IMR-90 (cell line): ENCODE measurements at regions not wholly inside any gene's neighbourhood (a gene's known extent, or its start where the extent isn't known, plus 50 kb on each side); places are given as distances from the start of the nearest gene placed in this dataset.

Experiments used
- ATAC-seq: fragments of 200-7000 bp; cut with Tn5 transposase; 2 replicates; pipeline ENCODE4 v1.9.1; 2020; ENCODE audit warnings: low read depth, mild to moderate bottlenecking, moderate library complexity
- BruUV-seq: library from RNA; stranded (reverse); fragments of 400-500 nt; replicated peaks from 2 replicates; lab custom pipeline; 2021; lab: Mats Ljungman, UMichigan
- CTCF ChIA-PET: fragments of 300-600 bp; formaldehyde crosslinking; extraction: SDS; loops from one replicate; lab custom pipeline; 2021; ENCODE audit warnings: antibody characterized with exemption; lab: Yijun Ruan, JAX
- POLR2A ChIA-PET: fragments of 300-600 bp; sonication (Branson Sonifier 250); formaldehyde crosslinking; loops from one replicate; lab custom pipeline; 2022; ENCODE audit warnings: antibody characterized with exemption; ENCODE audit not compliant: unreplicated experiment; lab: Charles Lee
- DNase-seq: peaks from one replicate; pipeline ENCODE4 v3.0.0; 2013
- H2AFZ ChIP-seq: replicated peaks from 2 replicates; pipeline ENCODE3; 2013; ENCODE audit warnings: low read length, mild to moderate bottlenecking; ENCODE audit not compliant: poor library complexity
- H2AK5ac ChIP-seq: 2 replicates; pipeline ENCODE4 v1.6.1; 2013; ENCODE audit warnings: low read depth, low read length, inconsistent platforms
- H2AK9ac ChIP-seq: replicated peaks from 2 replicates; pipeline ENCODE3; 2013; ENCODE audit warnings: mild to moderate bottlenecking, low read depth, low read length, moderate library complexity; ENCODE audit not compliant: poor library complexity
- H2BK120ac ChIP-seq: 2 replicates; pipeline ENCODE4 v1.6.1; 2013; ENCODE audit warnings: low read depth, low read length, inconsistent platforms
- H2BK15ac ChIP-seq: 3 replicates; pipeline ENCODE4 v1.6.1; 2013; ENCODE audit warnings: low read depth, low read length, inconsistent platforms
- H2BK20ac ChIP-seq: 2 replicates; pipeline ENCODE4 v1.6.1; 2013; ENCODE audit warnings: low read depth, mild to moderate bottlenecking, inconsistent platforms, low read length, moderate library complexity
- H2BK5ac ChIP-seq: 2 replicates; pipeline ENCODE4 v1.6.1; 2013; ENCODE audit warnings: mild to moderate bottlenecking, low read depth, low read length, inconsistent platforms; ENCODE audit not compliant: poor library complexity, severe bottlenecking
- H3K14ac ChIP-seq: replicated peaks from 2 replicates; pipeline ENCODE4 v1.6.1; 2013; ENCODE audit warnings: low read depth, low read length, inconsistent platforms
- H3K18ac ChIP-seq: 2 replicates; pipeline ENCODE4 v1.6.1; 2013; ENCODE audit warnings: low read depth, low read length, control low read depth
- H3K23ac ChIP-seq: 2 replicates; pipeline ENCODE4 v1.6.1; 2013; ENCODE audit warnings: low read depth, low read length, inconsistent platforms
- H3K27ac ChIP-seq: 2 replicates; pipeline ENCODE4 v1.5.1; 2013; ENCODE audit warnings: mild to moderate bottlenecking, control low read depth, low read length; ENCODE audit not compliant: insufficient read depth
- H3K27me3 ChIP-seq: 2 replicates; pipeline ENCODE4 v1.6.1; 2013; ENCODE audit warnings: low read length; ENCODE audit not compliant: control insufficient read depth, insufficient read depth
- H3K36me3 ChIP-seq: 2 replicates; pipeline ENCODE4 v1.6.1; 2013; ENCODE audit warnings: low read length, mixed read lengths; ENCODE audit not compliant: control insufficient read depth, insufficient read depth
- H3K4ac ChIP-seq: 2 replicates; pipeline ENCODE4 v1.6.1; 2013; ENCODE audit warnings: low read depth, low read length, inconsistent platforms
- H3K4me1 ChIP-seq: 2 replicates; pipeline ENCODE4 v1.6.1; 2013; ENCODE audit warnings: low read length, mixed read lengths; ENCODE audit not compliant: control insufficient read depth, insufficient read depth
- H3K4me2 ChIP-seq: 2 replicates; pipeline ENCODE4 v1.6.1; 2013; ENCODE audit warnings: low read depth, mild to moderate bottlenecking, control low read depth, low read length, moderate library complexity
- H3K4me3 ChIP-seq: 2 replicates; pipeline ENCODE4 v1.5.1; 2013; ENCODE audit warnings: low read depth, mild to moderate bottlenecking, control low read depth, low read length, moderate library complexity; ENCODE audit not compliant: insufficient read depth
- H3K56ac ChIP-seq: 2 replicates; pipeline ENCODE4 v1.6.1; 2013; ENCODE audit warnings: low read length, inconsistent platforms; ENCODE audit not compliant: insufficient read depth; ENCODE audit errors: extremely low read depth
- H3K79me1 ChIP-seq, 2 experiments: 2 replicates each; pipeline ENCODE4 v1.6.1; 2013; ENCODE audit warnings: low read length in 2 of 2, inconsistent platforms in 1 of 2, low read depth in 1 of 2
- H3K9ac ChIP-seq: 2 replicates; pipeline ENCODE4 v1.6.1; 2013; ENCODE audit warnings: low read depth, low read length, control low read depth
- H3K9me1 ChIP-seq: 2 replicates; pipeline ENCODE4 v1.6.1; 2013; ENCODE audit warnings: low read length, inconsistent platforms; ENCODE audit not compliant: insufficient read depth
- H3K9me3 ChIP-seq: 2 replicates; pipeline ENCODE4 v1.6.1; 2013; ENCODE audit warnings: low read length; ENCODE audit not compliant: control insufficient read depth, insufficient read depth
- H4K20me1 ChIP-seq: 2 replicates; pipeline ENCODE4 v1.6.1; 2013; ENCODE audit warnings: low read length, inconsistent platforms; ENCODE audit not compliant: insufficient read depth
- H4K5ac ChIP-seq: 2 replicates; pipeline ENCODE4 v1.6.1; 2013; ENCODE audit warnings: mild to moderate bottlenecking, low read depth, low read length, control low read depth
- H4K8ac ChIP-seq, 2 experiments: 2 replicates each; pipeline ENCODE4 v1.6.1; 2013; ENCODE audit warnings: low read depth in 2 of 2, low read length in 2 of 2, control low read depth in 1 of 2, inconsistent platforms in 1 of 2
- H4K91ac ChIP-seq: 2 replicates; pipeline ENCODE4 v1.6.1; 2013; ENCODE audit warnings: low read depth, low read length, inconsistent platforms; ENCODE audit not compliant: insufficient read depth
- BHLHE40 ChIP-seq: fragments of 150-350 bp; IDR thresholded peaks from 2 replicates; pipeline ENCODE4 v1.6.1; 2016; ENCODE audit warnings: mild to moderate bottlenecking, low read depth, low read length
- FOS ChIP-seq: fragments of 150-350 bp; IDR thresholded peaks from 2 replicates; pipeline ENCODE4 v1.6.1; 2016; ENCODE audit warnings: low read depth, low read length
- RAD21 ChIP-seq: IDR thresholded peaks from 2 replicates; pipeline ENCODE4 v1.6.1; 2012; ENCODE audit warnings: low read length, improper control_type of control experiment
- WGBS, 2 experiments: methylation state at CpG; one replicate each; pipeline versions ENCODE4 v1.1.5 to v1.1.7; 2013; ENCODE audit warnings: missing lambda C conversion rate in 2 of 2; ENCODE audit not compliant: insufficient read length in 1 of 2; ENCODE audit errors: extremely low coverage in 2 of 2; 5-methylcytosine and 5-hydroxymethylcytosine counted together
- dilution Hi-C: fragments of 300-500 bp; cut with HindIII; formaldehyde crosslinking; loops from one replicate; pipeline ENCODE4 v1.14.3; 2018; ENCODE audit warnings: low sequenced_read_pairs; ENCODE audit not compliant: unreplicated experiment
- in situ Hi-C: fragments of 300-500 bp; cut with MboI; formaldehyde crosslinking; loops from 3 replicates; pipeline ENCODE4 v1.14.3; 2019; ENCODE audit warnings: low sequenced_read_pairs, inconsistent platforms, mixed read lengths
- intact Hi-C: fragments of 100-400 bp; cut with micrococcal nuclease; formaldehyde crosslinking; loops from 2 replicates; pipeline ENCODE4 v1.10.0; 2022

DNA sequence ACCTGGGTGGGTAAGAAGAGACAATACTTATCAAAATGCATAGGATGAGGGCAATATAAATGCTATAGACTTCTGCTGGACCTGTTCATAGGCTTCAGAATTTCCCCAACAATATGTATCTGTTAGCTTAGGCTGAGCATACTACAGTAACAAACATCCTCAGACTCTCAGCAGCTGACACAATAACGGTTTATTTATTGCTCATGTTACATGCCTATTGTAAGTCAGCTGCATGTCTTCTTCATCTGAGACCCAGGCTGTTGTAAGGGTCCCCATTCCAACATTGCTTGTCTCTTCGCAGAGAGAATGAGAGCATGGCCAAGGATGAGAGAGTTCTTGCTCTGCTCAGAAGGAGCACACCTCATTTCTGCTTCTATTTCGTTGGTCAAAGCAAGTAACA is 150.7 kb downstream of the TMEM200C start:
- CTCF ChIA-PET = no interaction called here
- Histone ChIP-seq H3K56ac (no peak overlapping the region), H2AFZ (no peak overlapping the region), H3K18ac (no peak overlapping the region), H2BK20ac (no peak overlapping the region), H3K4me1 (no peaks in the 10 kb centered on the region), H4K20me1 (no peaks in the 10 kb centered on the region), H3K14ac (no peak overlapping the region), H4K91ac (no peak overlapping the region), H3K27ac (no peak overlapping the region), H3K9me1 (no peaks in the 10 kb centered on the region), H2AK5ac (no peak overlapping the region), H3K27me3 (no peaks in the 10 kb centered on the region), H4K5ac (no peak overlapping the region), H4K8ac (no peak overlapping the region), H3K9me3 (no peaks in the 10 kb centered on the region), H2AK9ac (no peak overlapping the region), H3K36me3 (no peaks in the 10 kb centered on the region), H2BK120ac (no peak overlapping the region), H2BK5ac (no peak overlapping the region), H3K4ac (no peak overlapping the region), H3K9ac (no peak overlapping the region), H2BK15ac (no peak overlapping the region), H3K4me3 (no peak overlapping the region), H3K79me1 (no peaks in the 10 kb centered on the region), H3K23ac (no peak overlapping the region), H3K4me2 (no peak overlapping the region)
- WGBS, 2 experiments = 13% methylated on average over 1 of the region's 3 CpGs; no CpG with 5 or more reads in 1 of the 2 experiments
- POLR2A ChIA-PET = no interaction called here
- TF ChIP-seq BHLHE40 (no peak), RAD21 (no peak), FOS (no peak)
- DNase-seq = no peak
- intact Hi-C loops (no loop called here), dilution Hi-C loops (no loop called here), in situ Hi-C loops (no loop called here)
- BruUV-seq = no TSS peak
- ATAC-seq = no peak
